PC-3 (cell line): ENCODE measurements at regions not wholly inside any gene's neighbourhood (a gene's known extent, or its start where the extent isn't known, plus 50 kb on each side); places are given as distances from the start of the nearest gene placed in this dataset.

Experiments used
- ATAC-seq: fragments of 200-7000 bp; cut with Tn5 transposase; 2 replicates; pipeline ENCODE4 v1.9.1; 2020; ENCODE audit warnings: mild to moderate bottlenecking, moderate library complexity
- BruUV-seq: library from RNA; stranded (reverse); fragments of 400-500 nt; replicated peaks from 2 replicates; lab custom pipeline; 2021; lab: Mats Ljungman, UMichigan
- CTCF ChIA-PET: fragments of 300-600 bp; sonication (Branson Sonifier 250); formaldehyde crosslinking; loops from one replicate; lab custom pipeline; 2022; ENCODE audit warnings: antibody characterized with exemption; lab: Charles Lee
- POLR2A ChIA-PET: fragments of 300-600 bp; sonication (Branson Sonifier 250); formaldehyde crosslinking; loops from one replicate; lab custom pipeline; 2022; ENCODE audit warnings: antibody characterized with exemption; ENCODE audit not compliant: unreplicated experiment; lab: Charles Lee
- DNase-seq: peaks from one replicate; pipeline ENCODE4 v3.0.0-alpha.2; 2015
- H2AFZ ChIP-seq: fragments of 300-600 bp; sonication (generic); 2 replicates; pipeline ENCODE4 v1.6.0; 2016; ENCODE audit warnings: antibody characterized with exemption, low read length
- H3F3A ChIP-seq: fragments of 300-600 bp; sonication (generic); one replicate; pipeline ENCODE4 v1.6.0; 2017; ENCODE audit warnings: antibody characterized with exemption, low read length, control low read depth, mild to moderate bottlenecking; ENCODE audit not compliant: unreplicated experiment
- H3K27ac ChIP-seq: fragments of 300-600 bp; sonication (generic); 2 replicates; pipeline ENCODE4 v1.5.1; 2016; ENCODE audit warnings: mild to moderate bottlenecking, low read length
- H3K27me3 ChIP-seq: fragments of 300-600 bp; sonication (generic); 2 replicates; pipeline ENCODE4 v1.6.1; 2016; ENCODE audit warnings: low read length, mixed read lengths
- H3K36me3 ChIP-seq: fragments of 300-600 bp; sonication (generic); 2 replicates; pipeline ENCODE4 v1.6.1; 2016; ENCODE audit warnings: low read depth, mixed run types, low read length, mixed read lengths
- H3K4me1 ChIP-seq: fragments of 300-600 bp; sonication (generic); 2 replicates; pipeline ENCODE4 v1.5.1; 2016; ENCODE audit warnings: low read length; ENCODE audit not compliant: insufficient read depth
- H3K4me2 ChIP-seq: fragments of 300-600 bp; sonication (generic); 2 replicates; pipeline ENCODE4 v1.6.0; 2016; ENCODE audit warnings: low read length
- H3K4me3 ChIP-seq: fragments of 300-600 bp; sonication (generic); 2 replicates; pipeline ENCODE4 v1.5.1; 2016; ENCODE audit warnings: mild to moderate bottlenecking, low read length, mixed read lengths
- H3K79me2 ChIP-seq: fragments of 300-600 bp; sonication (generic); 2 replicates; pipeline ENCODE4 v1.6.1; 2017; ENCODE audit warnings: low read length, mixed read lengths
- H3K9ac ChIP-seq: fragments of 300-600 bp; sonication (generic); 2 replicates; pipeline ENCODE4 v1.6.0; 2016; ENCODE audit warnings: mild to moderate bottlenecking, low read length
- H3K9me2 ChIP-seq: fragments of 300-600 bp; sonication (generic); replicated peaks from 2 replicates; pipeline ENCODE4 v1.6.1; 2016; ENCODE audit warnings: mixed run types, low read length, mixed read lengths
- H3K9me3 ChIP-seq: fragments of 300-600 bp; sonication (generic); 2 replicates; pipeline ENCODE4 v1.6.1; 2016; ENCODE audit warnings: low read length, mixed read lengths
- H4K20me1 ChIP-seq: fragments of 300-600 bp; sonication (generic); 2 replicates; pipeline ENCODE4 v1.6.1; 2016; ENCODE audit warnings: low read length, mixed read lengths
- EZH2 ChIP-seq: fragments of 300-600 bp; sonication (generic); IDR thresholded peaks from one replicate; pipeline ENCODE4 v1.6.1; 2017; ENCODE audit warnings: antibody characterized with exemption, mild to moderate bottlenecking, low read length; ENCODE audit not compliant: unreplicated experiment
- EZH2phosphoT487 ChIP-seq: fragments of 300-600 bp; sonication (generic); IDR thresholded peaks from 2 replicates; pipeline ENCODE4 v1.6.1; 2018; ENCODE audit warnings: mild to moderate bottlenecking, antibody characterized with exemption, low read length, borderline replicate concordance
- intact Hi-C: fragments of 100-400 bp; cut with micrococcal nuclease; formaldehyde crosslinking; loops from 2 replicates; pipeline ENCODE4 v1.9.0; 2023
- TF ChIP-seq, protein P1 (sequence below): fragments of 300-600 bp; sonication (generic); conservative IDR thresholded peaks from 2 replicates; pipeline ENCODE4 v1.5.1; 2017; ENCODE audit warnings: antibody characterized with exemption, low read depth, mild to moderate bottlenecking, low read length

DNA sequence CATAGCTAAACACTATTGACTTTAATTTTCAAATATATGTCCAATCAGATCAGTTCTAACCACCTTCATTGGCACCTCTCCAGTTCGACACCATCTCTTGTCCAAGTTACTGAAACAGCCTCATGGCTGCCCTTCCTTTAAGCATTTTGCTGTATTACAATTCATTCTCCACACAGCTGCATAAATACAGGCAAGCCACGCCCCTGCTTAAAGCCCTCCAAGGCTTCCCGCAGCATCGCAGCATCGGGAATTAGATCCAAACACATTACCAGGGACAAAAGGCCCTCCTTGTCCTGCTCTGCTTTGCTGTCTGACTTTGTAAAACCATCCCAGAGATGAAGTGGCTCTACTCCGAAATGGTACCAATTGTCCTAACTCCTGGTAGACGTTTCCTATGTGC, 75.1 kb upstream of the RAI14 start:
- Histone ChIP-seq H3K9me3 (no peaks in the 10 kb centered on the region), H3K9ac (no peak overlapping the region), H3K9me2 (no peaks in the 10 kb centered on the region), H3F3A (no peaks in the 10 kb centered on the region), H3K4me1 (peaks cover 46% of the 10 kb centered on the region), H3K27ac (no peak overlapping the region), H3K4me2 (no peak overlapping the region), H4K20me1 (no peaks in the 10 kb centered on the region), H3K27me3 (no peaks in the 10 kb centered on the region), H2AFZ (no peak overlapping the region), H3K4me3 (no peak overlapping the region), H3K36me3 (no peaks in the 10 kb centered on the region), H3K79me2 (no peaks in the 10 kb centered on the region)
- intact Hi-C loops: no loop called here
- ATAC-seq (no peak), DNase-seq (no peak)
- no TSS peak for BruUV-seq
- ChIA-PET CTCF (no interaction called here), POLR2A (no interaction called here)
- no peak for TF ChIP-seq EZH2phosphoT487
- TF ChIP-seq EZH2: no peak
- TF ChIP-seq, protein P1, sequence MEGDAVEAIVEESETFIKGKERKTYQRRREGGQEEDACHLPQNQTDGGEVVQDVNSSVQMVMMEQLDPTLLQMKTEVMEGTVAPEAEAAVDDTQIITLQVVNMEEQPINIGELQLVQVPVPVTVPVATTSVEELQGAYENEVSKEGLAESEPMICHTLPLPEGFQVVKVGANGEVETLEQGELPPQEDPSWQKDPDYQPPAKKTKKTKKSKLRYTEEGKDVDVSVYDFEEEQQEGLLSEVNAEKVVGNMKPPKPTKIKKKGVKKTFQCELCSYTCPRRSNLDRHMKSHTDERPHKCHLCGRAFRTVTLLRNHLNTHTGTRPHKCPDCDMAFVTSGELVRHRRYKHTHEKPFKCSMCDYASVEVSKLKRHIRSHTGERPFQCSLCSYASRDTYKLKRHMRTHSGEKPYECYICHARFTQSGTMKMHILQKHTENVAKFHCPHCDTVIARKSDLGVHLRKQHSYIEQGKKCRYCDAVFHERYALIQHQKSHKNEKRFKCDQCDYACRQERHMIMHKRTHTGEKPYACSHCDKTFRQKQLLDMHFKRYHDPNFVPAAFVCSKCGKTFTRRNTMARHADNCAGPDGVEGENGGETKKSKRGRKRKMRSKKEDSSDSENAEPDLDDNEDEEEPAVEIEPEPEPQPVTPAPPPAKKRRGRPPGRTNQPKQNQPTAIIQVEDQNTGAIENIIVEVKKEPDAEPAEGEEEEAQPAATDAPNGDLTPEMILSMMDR: no peak

DNA sequence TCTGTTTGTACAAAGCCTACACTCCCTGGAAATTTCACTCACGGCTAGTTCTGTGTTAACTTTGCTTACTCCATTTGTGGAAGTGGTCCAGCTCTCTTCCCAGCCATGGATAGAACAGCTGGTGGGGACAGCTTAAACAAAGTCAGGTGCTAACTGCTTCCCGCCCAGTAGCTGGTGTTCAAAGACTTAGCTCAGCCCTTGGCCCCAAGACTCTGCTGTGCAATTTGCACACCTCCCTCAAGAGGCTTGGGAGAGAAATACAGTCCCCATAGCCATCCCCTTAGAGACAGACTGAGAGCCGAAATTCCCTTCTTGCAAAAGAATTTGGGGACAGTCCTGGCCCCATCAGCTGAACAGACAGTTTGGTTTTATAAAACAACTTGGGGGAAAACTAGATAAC, 73.8 kb upstream of the RAI14 start:
- no peak for ATAC-seq
- POLR2A ChIA-PET: no interaction called here

DNA sequence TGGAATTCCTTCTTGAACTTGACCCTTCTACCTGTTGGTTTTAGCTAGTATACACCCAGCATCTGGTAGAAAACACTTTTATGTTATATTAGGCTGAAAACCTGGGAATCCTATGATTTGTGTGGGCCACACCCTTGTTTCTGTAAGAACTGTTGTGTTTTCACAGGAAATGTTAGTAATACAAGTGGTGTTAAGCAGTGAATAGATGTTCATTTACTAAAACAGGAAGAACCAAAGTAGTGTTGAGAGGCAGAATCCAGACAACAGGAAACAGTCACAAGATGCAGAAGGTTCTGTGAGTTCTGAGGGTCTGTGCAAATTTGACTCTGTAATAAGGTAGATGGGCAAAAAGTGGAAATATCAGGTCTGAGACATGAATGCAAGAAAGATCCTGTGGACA, 73.0 kb upstream of the RAI14 start:
- intact Hi-C loops: no loop called here
- ChIA-PET CTCF (no interaction called here), POLR2A (no interaction called here)
- DNase-seq (no peak), ATAC-seq (no peak)
- Histone ChIP-seq H3K9me2 (no peaks in the 10 kb centered on the region), H3K9ac (no peak overlapping the region), H3K4me2 (0 out of 2 replicates have a peak overlapping the region, but pooled peaks have one; percentile 3), H4K20me1 (no peaks in the 10 kb centered on the region), H3K4me1 (peaks cover 55% of the 10 kb centered on the region), H2AFZ (no peak overlapping the region), H3K27ac (peak overlapping the region; percentile 99), H3K4me3 (no peak overlapping the region), H3K27me3 (no peaks in the 10 kb centered on the region), H3K9me3 (no peaks in the 10 kb centered on the region), H3K79me2 (no peaks in the 10 kb centered on the region), H3F3A (peaks cover 6% of the 10 kb centered on the region), H3K36me3 (no peaks in the 10 kb centered on the region)
- no TSS peak for BruUV-seq
- TF ChIP-seq, protein P1: no peak
- TF ChIP-seq EZH2 (no peak), EZH2phosphoT487 (no peak)

More for the DNA sequence above, 73.8 kb upstream of the RAI14 start:
- H3K9ac ChIP-seq: no peak overlapping the region
- no peaks in the 10 kb centered on the region for H3K36me3 ChIP-seq
- no TSS peak for BruUV-seq
- H4K20me1 ChIP-seq: no peaks in the 10 kb centered on the region
- H3K79me2 ChIP-seq: no peaks in the 10 kb centered on the region
- intact Hi-C loops: no loop called here
- H3F3A ChIP-seq: peaks cover 6% of the 10 kb centered on the region
- no peaks in the 10 kb centered on the region for H3K27me3 ChIP-seq
- CTCF ChIA-PET: no interaction called here
- H3K9me2 ChIP-seq: no peaks in the 10 kb centered on the region
- H3K4me2 ChIP-seq: no peak overlapping the region
- H3K4me1 ChIP-seq: peaks cover 51% of the 10 kb centered on the region
- no peaks in the 10 kb centered on the region for H3K9me3 ChIP-seq
- TF ChIP-seq, protein P1: no peak
- TF ChIP-seq EZH2phosphoT487 (no peak), EZH2 (no peak)
- no peak overlapping the region for H2AFZ ChIP-seq
- no peak for DNase-seq
- H3K27ac ChIP-seq: peak overlapping the region; percentile 99; the same call in 1 of the 2 replicates
- H3K4me3 ChIP-seq: no peak overlapping the region
